HepG2 (cell line): ENCODE measurements at regions not wholly inside any gene's neighbourhood (a gene's known extent, or its start where the extent isn't known, plus 50 kb on each side); places are given as distances from the start of the nearest gene placed in this dataset.

Experiments
- ATAC-seq: fragments of 200-7000 bp; cut with Tn5 transposase; 3 replicates; pipeline ENCODE4 v1.9.1; 2020; ENCODE audit warnings: mild to moderate bottlenecking, moderate library complexity
- BruUV-seq: library from RNA; stranded (reverse); fragments of 400-500 nt; replicated peaks from 2 replicates; lab custom pipeline; 2021; lab: Mats Ljungman, UMichigan
- CTCF ChIA-PET: fragments of 300-600 bp; formaldehyde crosslinking; extraction: SDS; loops from one replicate; lab custom pipeline; 2021; ENCODE audit warnings: low total read pairs, inconsistent platforms, low intra/inter-chr PET ratio; lab: Yijun Ruan, JAX
- POLR2A ChIA-PET: fragments of 350-600 bp; sonication (Branson Sonifier 250); formaldehyde crosslinking; loops from one replicate; lab custom pipeline; 2020; ENCODE audit warnings: antibody characterized with exemption, inconsistent platforms; lab: Yijun Ruan, JAX
- DNase-seq: peaks from one replicate; pipeline ENCODE4 v3.0.0-alpha.2; 2015; ENCODE audit warnings: low spot score
- FAIRE-seq: peaks from 3 replicates; lab custom pipeline; 2011; peaks lifted over from hg19 to GRCh38; lab: Jason Lieb, UNC
- H2AFZ ChIP-seq: one replicate; pipeline ENCODE4 v1.6.1; 2011; ENCODE audit warnings: low read length, inconsistent platforms
- H3K27ac ChIP-seq: fragments of 300-600 bp; 3 replicates; pipeline ENCODE4 v1.8.0; 2011; ENCODE audit warnings: mixed run types, mild to moderate bottlenecking, mixed read lengths, low read length, inconsistent platforms; ENCODE audit not compliant: insufficient read depth; ENCODE audit errors: extremely low read length
- H3K27me3 ChIP-seq, 2 experiments: fragments of 200-600 bp in 1 of 2; 2 replicates in 1 of 2; 3 replicates in 1 of 2; pipeline versions ENCODE4 v1.6.0 to v1.8.0; 2011; ENCODE audit warnings: low read length in 2 of 2, mild to moderate bottlenecking in 2 of 2, moderate library complexity in 2 of 2, inconsistent platforms in 1 of 2; ENCODE audit not compliant: insufficient read depth in 2 of 2, control insufficient read depth in 1 of 2
- H3K36me3 ChIP-seq, 2 experiments: fragments of 200-600 bp in 1 of 2; replicated peaks in 1 of 2; 2 replicates in 1 of 2; 3 replicates in 1 of 2; pipeline versions ENCODE4 v1.5.1 to v1.8.0; 2011; ENCODE audit warnings: low read length in 2 of 2, inconsistent platforms in 1 of 2; ENCODE audit not compliant: insufficient read depth in 2 of 2, control insufficient read depth in 1 of 2
- H3K4me1 ChIP-seq: 2 replicates; pipeline ENCODE4 v1.5.1; 2012; ENCODE audit warnings: low read length, inconsistent platforms; ENCODE audit not compliant: insufficient read depth
- H3K4me2 ChIP-seq: 2 replicates; pipeline ENCODE4 v1.6.0; 2011; ENCODE audit warnings: low read depth, low read length, inconsistent platforms
- H3K4me3 ChIP-seq, 3 experiments: fragments of 200-600 bp in 1 of 3; sonication (generic), shearing (Covaris generic) in 1 of 3; replicated peaks in 1 of 3; 2 replicates each; pipeline ENCODE4 v1.5.1; 2011 to 2016; ENCODE audit warnings: low read length in 3 of 3, inconsistent platforms in 2 of 3, low read depth in 2 of 3, mild to moderate bottlenecking in 2 of 3, control low read depth in 1 of 3, mixed read lengths in 1 of 3; ENCODE audit not compliant: insufficient read depth in 1 of 3
- H3K79me2 ChIP-seq: one replicate; pipeline ENCODE4 v1.6.1; 2011; ENCODE audit warnings: low read length, inconsistent platforms; ENCODE audit not compliant: insufficient read depth
- H3K9ac ChIP-seq: 2 replicates; pipeline ENCODE4 v1.6.0; 2011; ENCODE audit warnings: mild to moderate bottlenecking, low read depth, low read length, inconsistent platforms; ENCODE audit not compliant: insufficient read depth
- H3K9me3 ChIP-seq: 2 replicates; pipeline ENCODE4 v1.5.1; 2012; ENCODE audit warnings: mild to moderate bottlenecking, low read length
- H4K20me1 ChIP-seq: 2 replicates; pipeline ENCODE4 v1.6.0; 2011; ENCODE audit warnings: inconsistent platforms, mild to moderate bottlenecking, low read length, moderate library complexity; ENCODE audit not compliant: insufficient read depth
- ESRRA ChIP-seq: sonication (generic); formaldehyde crosslinking; IDR thresholded peaks from 2 replicates; pipeline ENCODE4 v1.5.1; 2020; ENCODE audit warnings: mild to moderate bottlenecking, low read depth, missing genetic modification reagents
- POGZ ChIP-seq: sonication (generic); formaldehyde crosslinking; IDR thresholded peaks from 2 replicates; pipeline ENCODE4 v1.4.0; 2020; ENCODE audit warnings: mild to moderate bottlenecking, missing genetic modification reagents
- SP140L ChIP-seq: sonication (generic); formaldehyde crosslinking; IDR thresholded peaks from 2 replicates; pipeline ENCODE4 v1.4.0; 2020; ENCODE audit warnings: missing genetic modification reagents, borderline replicate concordance
- ZNF12 ChIP-seq: sonication (generic); formaldehyde crosslinking; IDR thresholded peaks from 2 replicates; pipeline ENCODE4 v1.5.0; 2020; ENCODE audit warnings: missing genetic modification reagents
- ZNF552 ChIP-seq: sonication (generic); formaldehyde crosslinking; IDR thresholded peaks from 2 replicates; pipeline ENCODE4 v1.9.0; 2022; ENCODE audit warnings: missing genetic modification reagents, mild to moderate bottlenecking, borderline replicate concordance
- WGBS: methylation state at CpG from one replicate; pipeline ENCODE4 v1.1.6; 2017; ENCODE audit warnings: low lambda C conversion rate; 5-methylcytosine and 5-hydroxymethylcytosine counted together
- in situ Hi-C: cut with HindIII; loops from 2 replicates; pipeline ENCODE4 v1.10.0; 2017; ENCODE audit warnings: low pct_unique_long_range_greater_than_20kb; ENCODE audit not compliant: extremely low pct_ligation_motif_present
- intact Hi-C: fragments of 100-400 bp; cut with micrococcal nuclease; formaldehyde crosslinking; loops from one replicate; pipeline ENCODE4 v1.10.0; 2022; ENCODE audit not compliant: unreplicated experiment
- TF ChIP-seq, protein P1 (sequence below): IDR thresholded peaks from 2 replicates; pipeline ENCODE4 v1.6.1; 2012; ENCODE audit warnings: inconsistent platforms
- TF ChIP-seq, protein P2 (sequence below): sonication (generic); formaldehyde crosslinking; IDR thresholded peaks from 2 replicates; pipeline ENCODE4 v1.4.0; 2020; ENCODE audit warnings: missing genetic modification reagents

DNA sequence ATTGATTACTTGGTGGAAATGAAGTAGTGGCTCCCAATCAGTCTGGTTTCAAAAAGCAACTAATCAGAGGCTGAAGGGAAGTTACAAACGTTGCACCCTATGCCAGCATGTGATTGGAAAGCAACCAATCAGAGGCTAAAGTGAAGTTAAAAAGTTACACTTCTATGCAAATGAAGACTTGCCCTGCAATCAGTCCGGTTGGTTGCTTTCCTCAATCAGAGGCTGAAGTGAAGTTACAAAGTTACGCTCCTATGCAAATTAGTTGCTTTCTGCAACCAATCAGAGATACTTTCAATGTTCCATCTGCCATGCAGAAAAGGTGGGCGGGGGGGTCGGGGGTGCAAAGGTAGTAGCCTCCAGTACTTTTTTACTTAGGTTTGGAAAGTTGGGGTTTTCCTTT, 1077.1 kb downstream of the TYW1 start (continued):
- TF ChIP-seq ESRRA (CRISPR knock-in tag): no peak

GRCh38 chr7:68074242-68074641, 1077.6 kb downstream of the TYW1 start:
- intact Hi-C loops (no loop called here), in situ Hi-C loops (no loop called here)
- Histone ChIP-seq H4K20me1 (no peaks in the 10 kb centered on the region), H3K9ac (no peak overlapping the region), H3K4me2 (no peak overlapping the region), H3K4me3 (no peak overlapping the region), H3K79me2 (no peaks in the 10 kb centered on the region), H3K27me3 (no peaks in the 10 kb centered on the region), H3K36me3 (no peaks in the 10 kb centered on the region), H2AFZ (no peak overlapping the region), H3K4me1 (no peaks in the 10 kb centered on the region), H3K9me3 (no peaks in the 10 kb centered on the region)
- ATAC-seq: no peak
- 6% methylated on average over 3 of the region's 3 CpGs for WGBS
- no TSS peak for BruUV-seq
- DNase-seq: no peak
- POLR2A ChIA-PET: no interaction called here
- no peak for TF ChIP-seq POGZ (CRISPR knock-in tag)
- TF ChIP-seq, protein P1, sequence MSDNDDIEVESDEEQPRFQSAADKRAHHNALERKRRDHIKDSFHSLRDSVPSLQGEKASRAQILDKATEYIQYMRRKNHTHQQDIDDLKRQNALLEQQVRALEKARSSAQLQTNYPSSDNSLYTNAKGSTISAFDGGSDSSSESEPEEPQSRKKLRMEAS: no peak
- TF ChIP-seq ZNF12 (CRISPR knock-in tag): no peak
- no peak for TF ChIP-seq ZNF552 (CRISPR knock-in tag)
- TF ChIP-seq, protein P2, sequence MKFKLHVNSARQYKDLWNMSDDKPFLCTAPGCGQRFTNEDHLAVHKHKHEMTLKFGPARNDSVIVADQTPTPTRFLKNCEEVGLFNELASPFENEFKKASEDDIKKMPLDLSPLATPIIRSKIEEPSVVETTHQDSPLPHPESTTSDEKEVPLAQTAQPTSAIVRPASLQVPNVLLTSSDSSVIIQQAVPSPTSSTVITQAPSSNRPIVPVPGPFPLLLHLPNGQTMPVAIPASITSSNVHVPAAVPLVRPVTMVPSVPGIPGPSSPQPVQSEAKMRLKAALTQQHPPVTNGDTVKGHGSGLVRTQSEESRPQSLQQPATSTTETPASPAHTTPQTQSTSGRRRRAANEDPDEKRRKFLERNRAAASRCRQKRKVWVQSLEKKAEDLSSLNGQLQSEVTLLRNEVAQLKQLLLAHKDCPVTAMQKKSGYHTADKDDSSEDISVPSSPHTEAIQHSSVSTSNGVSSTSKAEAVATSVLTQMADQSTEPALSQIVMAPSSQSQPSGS (CRISPR knock-in tag): no peak
- no peak for TF ChIP-seq SP140L (CRISPR knock-in tag)
- TF ChIP-seq, all 625 proteins: peak for 0
- CTCF ChIA-PET: no interaction called here
- FAIRE-seq: no peak
- no peak overlapping the region for H3K27ac ChIP-seq
